HEK293 (cell line): ENCODE measurements at regions not wholly inside any gene's neighbourhood (a gene's known extent, or its start where the extent isn't known, plus 50 kb on each side); places are given as distances from the start of the nearest gene placed in this dataset.

Experiments used
- ZNF660 ChIP-seq: fragments of 450-650 bp; IDR thresholded peaks from 2 replicates; pipeline ENCODE4 v1.5.1; 2018; ENCODE audit warnings: missing biosample characterization, mild to moderate bottlenecking, missing genetic modification characterization
- TF ChIP-seq, protein P1 (sequence below): fragments of 450-650 bp; formaldehyde crosslinking; IDR thresholded peaks from 2 replicates; pipeline ENCODE4 v1.5.1; 2016; ENCODE audit warnings: missing biosample characterization, missing genetic modification characterization

DNA sequence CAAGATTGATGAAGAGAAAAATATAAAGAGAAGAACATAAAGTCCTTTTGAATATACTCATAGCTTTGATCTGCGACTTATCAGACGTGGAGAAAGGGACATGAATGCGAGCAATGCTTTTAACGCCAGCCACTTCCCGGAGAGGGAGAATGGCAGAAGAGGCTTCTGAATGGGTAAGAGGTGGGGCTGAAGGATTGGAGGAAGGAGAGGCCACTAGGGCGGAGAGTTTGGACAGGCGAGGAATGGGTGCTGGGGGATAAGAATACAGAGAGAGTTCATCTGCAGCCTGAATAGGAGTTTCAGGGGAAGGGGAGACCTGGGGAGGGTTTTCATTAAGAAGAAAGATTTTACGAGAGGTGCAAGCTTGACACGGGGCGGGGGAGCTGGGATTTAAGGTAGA lies 2534.9 kb downstream of the PCDH7 start:
- TF ChIP-seq ZNF660 (tag by site-specific recombination): no peak
- TF ChIP-seq, protein P1, sequence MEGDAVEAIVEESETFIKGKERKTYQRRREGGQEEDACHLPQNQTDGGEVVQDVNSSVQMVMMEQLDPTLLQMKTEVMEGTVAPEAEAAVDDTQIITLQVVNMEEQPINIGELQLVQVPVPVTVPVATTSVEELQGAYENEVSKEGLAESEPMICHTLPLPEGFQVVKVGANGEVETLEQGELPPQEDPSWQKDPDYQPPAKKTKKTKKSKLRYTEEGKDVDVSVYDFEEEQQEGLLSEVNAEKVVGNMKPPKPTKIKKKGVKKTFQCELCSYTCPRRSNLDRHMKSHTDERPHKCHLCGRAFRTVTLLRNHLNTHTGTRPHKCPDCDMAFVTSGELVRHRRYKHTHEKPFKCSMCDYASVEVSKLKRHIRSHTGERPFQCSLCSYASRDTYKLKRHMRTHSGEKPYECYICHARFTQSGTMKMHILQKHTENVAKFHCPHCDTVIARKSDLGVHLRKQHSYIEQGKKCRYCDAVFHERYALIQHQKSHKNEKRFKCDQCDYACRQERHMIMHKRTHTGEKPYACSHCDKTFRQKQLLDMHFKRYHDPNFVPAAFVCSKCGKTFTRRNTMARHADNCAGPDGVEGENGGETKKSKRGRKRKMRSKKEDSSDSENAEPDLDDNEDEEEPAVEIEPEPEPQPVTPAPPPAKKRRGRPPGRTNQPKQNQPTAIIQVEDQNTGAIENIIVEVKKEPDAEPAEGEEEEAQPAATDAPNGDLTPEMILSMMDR (tag by site-specific recombination): no peak
